ENCODE measurements at regions not wholly inside any gene's neighbourhood (a gene's known extent, or its start where the extent isn't known, plus 50 kb on each side); places are given as distances from the start of the nearest gene placed in this dataset.

DNA sequence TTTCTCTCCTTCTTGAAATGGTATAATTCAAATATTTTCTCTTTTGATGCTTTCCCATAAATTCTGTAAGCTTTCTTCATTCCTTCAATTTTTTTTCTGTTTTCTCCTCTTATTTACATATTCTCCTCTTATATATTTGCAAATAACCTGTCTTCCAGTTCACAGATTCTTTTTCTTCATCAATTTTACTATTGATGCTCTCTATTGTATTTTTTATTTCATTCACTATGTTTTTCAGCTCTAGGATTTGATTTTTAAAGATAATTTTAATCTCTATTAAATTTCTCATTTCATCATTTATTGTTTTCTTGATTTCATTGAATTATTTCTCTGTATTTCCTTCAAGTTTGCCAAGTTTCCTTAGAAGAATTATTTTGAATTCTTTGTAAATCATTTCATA, 54.0 kb upstream of the PRPS1L1 start:
- no peak for DNase-seq

DNA sequence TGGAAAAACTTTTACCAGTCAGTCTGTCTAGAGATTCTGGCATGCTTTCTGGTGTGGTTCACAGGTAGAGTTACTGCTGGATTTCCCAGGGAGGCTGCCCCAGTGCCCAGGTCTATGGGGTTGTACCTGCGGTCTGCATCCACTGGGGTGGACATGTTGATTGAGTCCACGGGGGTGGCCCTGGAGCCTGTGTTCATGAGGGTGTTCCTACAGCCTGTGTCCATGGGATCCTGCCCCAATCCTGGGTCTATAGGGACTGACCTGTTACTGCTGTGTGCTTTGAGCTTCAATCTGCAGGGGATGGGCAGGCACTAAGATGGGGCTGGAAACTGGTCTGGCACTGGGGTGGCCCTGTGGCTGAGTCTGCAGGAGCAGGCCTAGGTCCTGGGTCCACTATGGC, 54.5 kb upstream of the PRPS1L1 start:
- no peak for DNase-seq

DNA sequence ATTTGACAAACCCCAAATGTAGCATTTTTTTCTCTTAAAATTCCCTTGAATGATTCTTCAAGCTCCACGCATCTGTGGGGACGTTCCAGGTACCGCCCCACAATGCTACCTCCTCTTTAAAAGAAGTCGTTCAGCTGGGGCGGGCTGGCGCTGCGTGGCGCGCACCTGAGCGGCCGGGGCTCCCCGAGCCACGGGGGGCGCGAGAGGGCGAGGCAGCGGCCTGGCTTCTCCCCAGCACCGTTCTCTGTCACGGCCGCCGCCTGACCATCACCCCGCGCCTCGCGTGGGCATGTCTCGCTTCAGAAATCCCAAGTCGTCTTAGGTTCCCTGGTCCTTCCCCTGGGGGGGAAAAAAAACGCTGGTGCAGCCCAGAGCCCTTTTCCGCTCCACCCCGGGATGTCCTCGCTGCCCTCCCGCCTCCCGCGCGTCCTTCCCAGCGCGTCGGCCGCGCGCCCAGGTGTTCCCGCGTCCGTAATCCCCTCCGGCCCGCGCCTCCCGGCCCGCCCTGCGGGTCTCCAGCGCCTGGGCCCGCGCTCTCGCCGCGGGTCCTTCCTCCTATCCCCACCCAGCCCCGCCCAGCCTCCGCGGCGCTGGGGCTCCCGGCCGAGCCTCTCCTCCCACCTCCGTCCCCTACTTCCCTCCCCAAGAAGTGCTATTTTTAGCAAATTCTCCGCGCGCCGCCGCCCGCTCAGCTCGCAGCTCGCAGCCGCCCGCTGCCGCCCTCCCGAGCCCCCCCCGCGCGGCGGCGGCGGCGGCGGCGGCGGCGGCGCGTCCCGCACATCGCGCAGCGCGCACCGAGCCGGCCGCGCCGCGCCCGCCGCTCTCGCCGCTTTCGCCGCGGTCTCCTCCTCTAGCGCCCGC, 58.7 kb upstream of the PRPS1L1 start:
- no peak for DNase-seq

DNA sequence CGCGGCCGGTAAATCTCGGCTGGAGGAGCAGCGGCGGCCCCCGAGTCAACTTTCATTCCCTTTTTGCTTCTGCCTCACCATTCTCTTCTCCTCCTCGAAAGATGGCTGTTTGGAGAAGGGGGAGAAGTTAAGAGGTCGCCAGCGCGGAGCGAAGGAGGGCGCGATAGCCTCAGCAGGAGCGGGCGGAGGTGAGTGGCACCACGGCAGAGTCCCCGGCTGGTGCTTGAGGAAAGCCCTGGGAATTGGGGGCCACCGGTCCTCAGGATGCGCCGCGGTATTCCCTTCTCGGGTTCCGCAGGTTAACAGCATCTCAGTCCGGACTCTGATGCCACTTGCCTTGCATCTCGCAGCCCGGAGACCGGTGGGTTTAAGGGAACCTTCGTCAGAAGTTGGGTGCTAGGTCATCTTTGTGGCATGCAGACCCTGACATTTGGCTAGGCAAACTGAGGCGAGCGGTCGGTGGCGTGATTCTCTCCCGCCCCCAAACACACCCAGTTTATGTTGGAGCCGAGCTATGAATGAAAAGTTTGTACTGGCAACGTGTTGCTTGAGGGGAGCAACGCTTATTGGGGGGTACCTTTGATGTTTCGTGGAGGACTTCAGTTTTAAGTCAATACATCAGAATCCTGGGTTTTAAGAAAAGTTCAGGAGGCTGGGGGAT, 59.5 kb upstream of the PRPS1L1 start:
- no peak for DNase-seq

DNA sequence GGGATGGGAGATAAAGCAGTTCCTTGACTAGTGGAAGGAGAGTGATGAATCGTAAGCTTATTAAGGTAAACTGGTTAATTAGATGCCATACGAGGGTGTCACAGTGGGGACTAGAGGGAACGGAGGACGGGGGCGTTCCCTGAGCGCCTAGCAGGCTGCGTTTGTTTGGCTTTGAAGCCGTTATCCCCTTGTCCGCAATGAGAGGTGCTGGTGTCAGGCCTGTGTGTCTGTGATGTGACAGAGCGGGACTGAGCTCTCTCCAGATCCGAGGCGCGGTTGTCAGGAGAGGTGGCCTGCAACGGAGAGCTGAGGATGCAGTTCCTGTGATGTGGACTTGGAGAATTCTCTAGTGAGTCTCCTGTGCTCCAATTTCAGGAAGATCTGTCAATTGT, 60.0 kb upstream of the PRPS1L1 start:
- DNase-seq: no peak

DNA sequence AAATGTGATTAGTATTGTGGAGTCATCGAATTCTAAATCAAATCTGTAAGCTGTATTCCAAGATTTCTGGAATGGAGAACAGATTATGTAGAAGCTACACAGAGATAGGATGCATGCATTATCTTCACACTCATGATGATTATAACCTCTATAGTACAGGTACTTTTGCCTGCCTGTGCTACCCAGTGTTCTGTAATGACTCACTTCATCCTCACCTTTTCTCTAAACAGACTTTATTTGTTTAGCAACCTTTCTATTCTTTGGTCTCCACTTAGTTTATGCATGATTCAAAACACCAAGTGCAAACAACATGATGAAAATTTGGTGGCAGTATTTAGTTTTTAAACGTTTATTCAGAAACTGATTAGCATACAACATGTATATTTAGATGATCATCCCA, 68.4 kb upstream of the PRPS1L1 start:
- no peak for DNase-seq

DNA sequence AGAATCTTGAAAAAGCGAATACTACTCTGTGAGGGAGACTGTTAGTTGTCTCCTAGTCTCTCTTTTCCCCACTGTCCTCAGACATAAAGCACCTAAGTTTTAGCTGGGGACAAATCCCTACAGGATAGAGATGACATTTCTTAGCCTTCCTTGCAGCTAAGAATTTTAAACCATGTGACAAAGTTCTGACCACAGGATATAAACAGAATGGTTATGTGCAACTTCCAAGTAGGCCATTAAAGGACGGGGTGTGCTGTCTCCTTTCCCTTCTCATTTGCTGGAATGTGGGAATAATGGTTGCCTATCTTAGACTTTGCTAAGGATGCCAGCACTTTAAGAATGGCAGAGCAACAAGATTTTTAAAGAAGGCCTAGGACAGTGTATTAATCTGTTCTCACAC, 74.9 kb upstream of the PRPS1L1 start:
- no peak for DNase-seq

DNA sequence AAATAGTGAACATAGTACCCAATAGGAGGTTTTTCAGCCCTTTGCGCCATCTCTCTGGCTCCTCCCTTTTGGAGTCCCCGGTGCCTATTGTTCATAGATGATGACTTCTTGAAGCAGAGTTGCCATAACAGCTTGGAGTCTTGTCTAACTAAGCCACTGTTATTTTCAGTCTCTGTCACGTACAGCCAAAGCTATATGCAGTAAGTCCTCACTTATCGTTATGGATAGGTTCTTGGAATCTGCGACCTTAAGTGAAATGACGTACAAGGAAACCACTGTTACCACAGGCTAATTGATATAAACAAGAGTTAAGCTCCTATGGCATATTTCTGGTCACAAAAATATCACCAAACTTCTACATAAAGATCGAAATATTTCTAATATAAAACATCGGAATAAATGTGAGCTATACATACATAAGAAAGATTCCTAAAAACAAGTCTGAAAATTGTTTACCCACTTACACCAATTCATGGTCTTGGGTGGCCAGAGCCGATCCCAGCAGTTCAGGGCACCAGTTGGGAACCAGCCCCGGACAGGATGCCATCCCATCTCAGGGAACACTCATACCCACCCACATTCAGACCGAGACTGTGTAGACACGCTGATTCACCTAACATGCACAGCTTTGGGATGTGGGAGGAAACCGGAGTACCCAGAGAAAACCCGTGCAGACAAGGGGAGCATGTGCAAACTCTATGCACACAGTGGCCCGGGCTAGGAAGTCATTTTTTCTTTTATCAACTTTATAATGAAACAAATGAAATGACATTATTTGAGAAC, 76.0 kb upstream of the PRPS1L1 start:
- DNase-seq: no peak

DNA sequence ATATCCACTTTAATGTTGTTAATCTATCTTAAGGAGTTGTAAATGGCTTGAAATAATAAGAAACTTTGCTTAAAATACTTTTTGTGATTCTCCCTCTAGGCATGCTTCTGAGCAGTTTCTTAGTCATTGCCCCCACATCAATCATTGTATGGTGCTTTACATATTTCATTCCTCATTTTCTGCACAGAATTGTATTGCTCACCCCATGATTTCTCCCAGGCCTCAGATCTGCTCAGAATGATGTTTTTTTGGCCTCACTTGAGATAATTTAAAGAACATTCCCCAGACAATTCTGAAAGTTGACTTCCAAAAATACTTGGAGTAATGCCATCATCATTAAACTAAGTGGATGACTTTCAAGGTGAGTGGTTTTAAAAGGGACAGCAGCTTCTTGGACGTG, 82.1 kb upstream of the PRPS1L1 start:
- DNase-seq: no peak

DNA sequence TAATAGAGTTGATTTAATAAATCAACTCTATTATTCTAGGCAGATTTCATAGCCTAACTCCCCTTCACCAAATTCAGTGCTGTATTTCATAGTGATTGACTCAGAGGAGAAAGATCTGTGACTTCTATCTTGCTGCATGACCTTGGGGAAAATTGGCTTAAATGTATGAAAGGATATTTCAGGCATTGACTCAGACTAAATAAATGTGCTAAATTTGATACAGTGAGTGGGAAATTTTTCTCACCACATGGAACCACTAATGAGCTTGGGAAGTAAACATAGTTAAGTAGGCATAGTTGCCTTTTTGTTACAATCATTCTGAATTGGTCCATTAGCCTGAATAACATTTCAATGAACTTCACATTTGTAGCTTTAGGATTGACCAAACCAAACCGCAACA, 89.0 kb upstream of the PRPS1L1 start:
- no peak for DNase-seq

DNA sequence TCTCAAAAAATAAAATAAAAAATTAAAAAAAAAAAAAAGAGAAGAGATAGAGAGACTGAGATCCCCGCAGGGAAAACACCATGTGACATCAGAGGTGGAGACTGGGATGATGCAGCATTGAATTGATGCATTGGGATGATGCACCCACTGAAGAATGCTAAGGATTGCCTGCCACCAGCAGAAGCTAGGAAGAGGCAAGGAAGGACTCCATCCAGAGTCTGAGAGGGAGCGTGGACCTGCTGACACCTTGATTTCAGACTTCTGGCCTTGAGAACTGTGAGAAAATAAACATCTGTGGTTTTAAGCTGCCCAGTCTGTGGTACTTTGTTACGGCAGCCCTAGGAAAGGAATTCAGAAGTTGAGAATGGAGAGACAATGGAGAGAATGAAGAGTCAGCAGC, 89.8 kb upstream of the PRPS1L1 start:
- no peak for DNase-seq

DNA sequence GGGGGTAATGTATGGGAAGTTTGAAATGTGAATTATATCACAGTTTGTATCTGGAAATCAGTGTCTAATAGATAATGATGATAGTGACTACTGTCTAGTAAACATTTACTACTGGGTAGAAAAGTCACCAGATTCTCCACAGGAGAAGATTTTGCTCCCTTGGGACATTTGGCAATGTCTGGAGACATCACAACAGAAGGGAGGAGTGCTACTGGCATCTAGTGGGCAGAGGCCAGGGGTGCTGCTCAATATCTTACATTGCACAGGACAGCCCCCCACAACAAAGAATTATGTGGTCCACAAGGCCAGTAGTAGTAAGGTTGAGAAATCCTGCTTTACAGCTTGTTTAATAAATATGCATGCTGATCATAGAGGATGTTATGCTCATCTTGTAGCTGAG, 92.3 kb upstream of the PRPS1L1 start:
- no peak for DNase-seq

DNA sequence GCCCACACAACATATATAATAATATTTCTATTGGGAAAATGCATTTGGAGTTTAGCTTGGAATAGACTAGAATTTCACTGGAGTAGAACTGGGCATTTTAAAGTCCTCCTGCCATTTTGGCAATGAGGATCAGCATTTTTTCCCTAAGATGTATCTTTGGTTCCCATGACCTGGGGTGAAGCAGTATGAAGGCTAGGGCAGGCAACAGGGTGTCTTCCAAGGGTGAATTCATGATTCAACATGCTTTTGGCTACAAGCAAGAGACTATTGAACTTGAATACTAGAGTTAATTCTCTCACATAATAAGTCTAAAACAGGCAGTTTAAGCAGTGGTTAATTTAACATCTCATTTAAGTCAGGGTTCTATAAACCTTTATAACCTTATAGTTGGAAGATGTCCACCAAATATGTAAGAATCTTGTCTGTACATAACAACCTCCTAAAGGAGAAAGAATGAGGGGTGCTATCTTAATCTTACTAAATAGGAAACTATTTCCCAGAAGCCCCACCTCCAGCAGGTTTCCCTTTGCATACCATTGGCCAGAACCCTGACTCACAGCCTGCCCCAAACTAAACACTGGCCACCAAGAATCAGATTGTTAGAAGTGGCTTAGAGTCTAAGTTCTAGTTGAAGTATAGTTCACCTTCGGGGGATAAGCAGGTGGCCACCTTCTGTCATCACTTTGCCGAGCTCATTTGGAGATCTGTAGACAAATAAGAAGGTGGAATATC, 96.0 kb upstream of the PRPS1L1 start:
- DNase-seq: no peak

DNA sequence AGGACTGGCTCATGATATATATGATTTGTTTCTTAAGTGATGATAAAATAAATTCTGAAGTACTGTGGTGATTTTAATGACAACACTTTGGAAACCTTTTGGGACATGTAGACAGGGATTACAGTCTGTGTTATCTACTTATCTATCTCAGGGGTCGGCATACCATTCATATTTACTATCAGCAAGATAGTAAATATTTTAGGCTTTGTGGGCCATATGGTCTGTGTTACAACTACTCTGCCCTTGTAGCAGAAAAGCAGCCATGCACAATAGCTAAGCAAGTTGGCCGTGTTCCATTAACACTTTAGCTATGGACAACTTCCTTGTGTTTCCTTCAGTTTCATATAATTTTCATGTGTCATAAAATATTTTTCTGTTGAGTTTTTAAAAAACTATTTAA, 97.8 kb upstream of the PRPS1L1 start:
- no peak for DNase-seq

DNA sequence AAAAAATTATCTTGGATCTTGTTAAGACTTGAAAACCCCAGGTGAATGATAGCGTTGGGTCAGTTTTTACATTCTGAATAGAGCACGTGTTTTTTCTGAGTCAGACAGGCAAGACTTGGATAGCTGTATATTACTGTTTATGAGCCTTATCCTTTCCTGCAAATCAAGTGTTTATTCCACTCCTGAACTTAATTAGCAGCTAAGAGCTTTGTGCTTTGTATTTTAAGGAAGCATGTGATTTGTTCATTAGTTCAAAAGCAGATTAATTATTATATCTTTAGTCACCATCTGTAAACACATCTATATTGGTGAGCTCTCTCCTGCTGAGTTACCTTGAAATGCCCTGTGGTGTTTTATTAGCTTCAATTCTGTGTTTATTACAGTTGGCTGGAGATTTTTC, 98.6 kb upstream of the PRPS1L1 start:
- DNase-seq: no peak

DNA sequence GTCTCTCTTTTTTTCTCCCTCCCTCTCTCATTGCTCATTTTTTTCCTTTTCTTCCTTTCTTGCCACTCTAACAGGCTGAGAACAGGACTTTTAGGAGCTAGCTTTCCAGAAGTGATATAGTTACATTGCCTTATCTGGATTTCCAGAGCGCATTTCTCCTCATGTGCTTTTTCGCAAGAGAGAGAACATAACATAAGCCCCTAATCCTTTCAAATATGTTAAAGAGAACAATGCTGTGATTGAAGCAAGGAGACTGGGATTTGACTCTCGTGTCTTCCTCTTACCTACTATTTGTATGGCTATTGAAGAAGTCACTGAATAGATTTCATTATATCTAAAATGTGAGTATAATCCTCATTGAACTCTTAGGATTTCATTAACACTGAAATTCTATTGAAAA, 101.2 kb upstream of the PRPS1L1 start:
- no peak for DNase-seq

DNA sequence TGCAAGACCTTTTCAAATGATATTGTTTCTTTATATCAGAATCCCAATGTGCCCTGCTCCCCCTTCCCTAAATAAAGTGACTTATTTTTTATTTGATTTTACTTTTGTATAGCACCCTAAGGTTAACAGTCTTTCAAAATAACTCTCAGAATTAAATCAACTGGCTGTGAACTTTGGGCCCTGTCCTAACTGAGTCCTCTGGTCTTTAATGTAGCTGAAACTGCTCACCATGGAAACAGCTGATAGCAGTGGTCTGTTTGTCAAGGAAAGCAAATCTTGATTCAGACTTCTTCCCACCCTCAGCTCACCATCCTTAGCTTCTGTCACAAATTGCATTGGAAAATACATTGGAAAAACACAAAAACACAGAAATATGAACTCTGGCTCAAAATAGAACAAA, 105.2 kb upstream of the PRPS1L1 start:
- DNase-seq: no peak

DNA sequence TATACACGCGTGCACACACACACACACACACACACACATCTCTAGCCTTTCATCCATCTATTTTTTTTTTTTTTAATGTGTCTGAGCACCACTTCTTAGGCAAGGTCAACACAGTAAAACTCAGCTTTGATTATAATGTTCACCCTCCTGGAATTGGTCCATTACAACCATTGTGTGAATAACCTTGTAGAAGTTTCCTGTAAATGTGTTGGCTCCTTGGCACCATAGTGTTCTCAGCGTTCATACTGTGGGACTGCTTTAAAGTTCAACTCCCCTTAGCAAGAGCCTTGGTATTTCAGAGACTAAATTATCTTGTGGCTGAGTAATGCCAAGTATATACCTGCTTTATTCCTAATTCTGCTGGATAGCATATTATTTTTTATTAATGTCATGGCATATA, 106.3 kb upstream of the PRPS1L1 start:
- no peak for DNase-seq

DNA sequence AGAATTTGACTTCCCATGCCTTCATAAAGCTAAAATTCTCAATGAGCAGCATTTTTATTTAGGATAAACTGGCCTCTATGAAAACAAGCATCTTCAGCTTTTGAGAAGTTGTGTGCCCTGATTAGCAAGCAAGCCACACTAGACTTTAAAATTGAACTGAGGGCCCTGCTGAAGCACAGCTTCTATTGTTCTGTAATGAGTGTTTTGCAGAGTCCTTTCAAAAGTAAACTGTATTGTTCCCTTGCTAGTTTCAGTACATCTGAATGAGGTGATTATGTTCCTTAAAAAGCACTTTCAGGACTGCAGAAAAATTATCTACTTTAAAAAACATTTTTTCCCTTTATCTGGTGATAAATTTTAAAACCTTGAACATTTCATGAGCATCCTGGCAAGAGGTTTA, 113.3 kb upstream of the PRPS1L1 start:
- no peak for DNase-seq

DNA sequence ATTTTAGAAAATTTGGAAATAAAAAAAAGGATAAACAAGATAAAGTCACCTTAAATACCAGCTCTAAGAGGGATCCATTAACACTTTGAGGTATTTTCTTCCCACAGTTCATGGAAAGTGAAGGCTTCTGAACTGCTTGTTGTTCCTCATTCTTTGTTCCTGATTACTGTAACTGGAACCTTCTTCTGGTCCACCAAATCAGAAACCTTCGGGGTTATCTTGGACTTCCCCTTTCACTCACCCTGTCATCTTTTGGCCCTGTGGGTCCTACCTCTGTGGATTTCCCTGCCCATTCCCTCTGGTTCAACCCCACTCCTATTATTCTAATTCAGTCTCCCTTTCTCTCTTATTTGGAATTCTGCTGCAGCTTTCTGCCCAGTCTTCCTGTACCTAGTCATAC, 116.5 kb upstream of the PRPS1L1 start:
- no peak for DNase-seq

DNA sequence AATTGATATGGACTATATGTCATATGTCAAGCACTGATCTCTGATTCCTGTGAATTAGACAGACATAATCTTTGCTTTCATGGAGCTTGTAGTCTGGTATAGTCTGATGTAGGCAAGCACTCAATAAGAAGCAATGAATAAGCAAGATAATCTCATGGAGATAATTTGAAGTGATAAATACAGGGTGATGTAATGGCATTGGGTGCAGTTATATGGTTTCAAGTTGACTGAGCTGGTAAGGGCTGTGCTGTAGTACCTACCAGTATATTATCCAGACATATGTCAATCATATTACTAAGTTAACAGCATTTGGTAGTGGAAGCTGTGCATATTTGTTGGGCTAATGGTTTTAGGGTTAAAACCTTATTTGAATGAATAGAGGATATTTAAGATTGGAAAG, 117.5 kb upstream of the PRPS1L1 start:
- no peak for DNase-seq

DNA sequence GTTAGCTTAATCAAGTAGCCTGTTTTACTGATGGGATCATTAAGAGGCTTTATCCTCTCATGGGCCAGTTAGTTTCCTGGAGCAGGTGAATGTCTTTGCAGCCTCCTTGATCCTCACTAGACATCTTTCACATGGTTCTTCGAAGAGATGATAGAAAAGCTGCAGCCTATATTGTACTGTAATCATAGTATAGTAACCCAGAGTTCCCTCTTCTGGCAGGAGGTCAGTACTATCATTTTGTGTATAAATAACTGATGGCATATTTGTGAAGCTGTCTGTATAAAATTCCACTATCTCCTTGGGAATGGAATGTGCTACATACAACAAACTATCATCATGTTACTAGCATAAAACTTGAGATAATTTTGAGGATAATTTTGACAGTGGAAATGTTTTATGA, 123.8 kb upstream of the PRPS1L1 start:
- DNase-seq: no peak

DNA sequence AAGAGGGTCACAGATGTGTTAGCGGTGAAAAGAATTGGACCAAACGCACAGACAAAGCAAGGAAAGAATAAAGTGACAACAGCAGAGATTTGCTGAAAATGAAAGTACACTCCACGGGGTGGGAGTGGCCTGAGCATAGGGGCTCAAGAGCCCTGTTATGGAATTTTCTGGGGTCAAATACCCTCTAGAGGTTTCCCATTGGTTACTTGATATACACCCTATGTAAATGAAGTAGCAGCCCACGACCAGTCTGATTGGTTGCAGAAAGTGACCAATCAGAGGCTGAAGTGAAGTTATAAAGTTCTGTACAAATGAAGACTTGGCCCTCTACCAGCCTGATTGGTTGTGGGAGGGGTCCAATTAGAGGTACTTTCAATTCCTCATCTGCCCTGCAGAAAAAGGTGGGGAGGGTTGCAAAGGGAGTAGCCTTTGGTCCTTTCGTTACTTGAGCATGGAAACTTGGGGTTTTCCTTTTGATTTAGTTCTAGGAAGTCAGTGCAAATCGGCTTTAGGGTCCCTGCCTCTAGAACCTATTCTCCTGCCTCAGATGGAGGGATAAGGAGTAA, 125.6 kb upstream of the PRPS1L1 start:
- no peak for DNase-seq

Data from NCI-H524 treated with DMSO at 0.1 percent for 48 hours (cell line).